Ishikawa (cell line): ENCODE measurements at regions not wholly inside any gene's neighbourhood (a gene's known extent, or its start where the extent isn't known, plus 50 kb on each side); places are given as distances from the start of the nearest gene placed in this dataset.

Experiments used
- CEBPB ChIP-seq: IDR thresholded peaks from 2 replicates; pipeline ENCODE4 v1.6.1; 2012
- CREB1 ChIP-seq: IDR thresholded peaks from 2 replicates; pipeline ENCODE4 v1.6.1; 2012; ENCODE audit warnings: low read depth
- EGR1 ChIP-seq: IDR thresholded peaks from 2 replicates; pipeline ENCODE4 v1.6.1; 2012
- EP300 ChIP-seq: IDR thresholded peaks from 2 replicates; pipeline ENCODE4 v1.6.1; 2012; ENCODE audit warnings: borderline replicate concordance
- FOXM1 ChIP-seq: IDR thresholded peaks from 2 replicates; pipeline ENCODE4 v1.6.1; 2012; ENCODE audit warnings: low read depth, borderline replicate concordance
- NFIC ChIP-seq: IDR thresholded peaks from 2 replicates; pipeline ENCODE4 v1.6.1; 2012
- RAD21 ChIP-seq: IDR thresholded peaks from 2 replicates; pipeline ENCODE4 v1.6.1; 2012; ENCODE audit warnings: low read depth
- TAF1 ChIP-seq: IDR thresholded peaks from 2 replicates; pipeline ENCODE4 v1.6.1; 2012; ENCODE audit warnings: low read depth, mild to moderate bottlenecking
- TCF12 ChIP-seq: IDR thresholded peaks from 2 replicates; pipeline ENCODE4 v1.6.1; 2012; ENCODE audit warnings: low read depth
- TEAD4 ChIP-seq: IDR thresholded peaks from 2 replicates; pipeline ENCODE4 v1.6.1; 2012
- YY1 ChIP-seq: IDR thresholded peaks from 2 replicates; pipeline ENCODE4 v1.6.1; 2012; ENCODE audit warnings: low read depth
- ZBTB7A ChIP-seq: IDR thresholded peaks from 2 replicates; pipeline ENCODE4 v1.6.1; 2012; ENCODE audit warnings: low read depth
- TF ChIP-seq, protein P1 (sequence below): IDR thresholded peaks from 2 replicates; pipeline ENCODE4 v1.6.1; 2012
- TF ChIP-seq, protein P2 (sequence below): IDR thresholded peaks from 2 replicates; pipeline ENCODE4 v1.6.1; 2012; ENCODE audit warnings: low read depth, mild to moderate bottlenecking
- TF ChIP-seq, protein P3 (sequence below): IDR thresholded peaks from 2 replicates; pipeline ENCODE4 v1.6.1; 2012

DNA sequence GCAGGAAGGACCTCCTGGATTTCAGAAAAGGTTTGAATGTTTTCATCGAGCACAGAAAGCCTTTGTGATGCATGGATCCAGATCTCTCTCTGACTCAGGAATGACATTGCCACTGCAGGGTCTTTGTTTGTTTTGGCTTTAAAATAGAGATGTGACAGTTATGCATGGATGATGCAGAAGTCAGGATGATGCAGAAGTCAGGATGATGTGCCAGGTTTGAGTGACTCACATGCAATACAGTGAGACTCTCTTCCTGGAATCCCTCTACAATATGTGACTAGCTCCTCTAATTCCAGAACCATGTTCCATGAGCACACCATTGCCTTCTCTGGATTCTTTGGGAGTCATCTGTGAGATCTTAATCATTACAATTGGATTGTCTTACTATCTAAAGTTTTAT, 177.9 kb upstream of the RAB6C start:
- TF ChIP-seq TAF1 (no peak), EP300 (no peak), TCF12 (no peak), RAD21 (no peak), TEAD4 (no peak), YY1 (no peak), EGR1 (no peak), FOXM1 (no peak), NFIC (no peak), CREB1 (no peak), ZBTB7A (no peak), CEBPB (no peak)
- TF ChIP-seq, protein P1, sequence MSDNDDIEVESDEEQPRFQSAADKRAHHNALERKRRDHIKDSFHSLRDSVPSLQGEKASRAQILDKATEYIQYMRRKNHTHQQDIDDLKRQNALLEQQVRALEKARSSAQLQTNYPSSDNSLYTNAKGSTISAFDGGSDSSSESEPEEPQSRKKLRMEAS: no peak
- TF ChIP-seq, protein P2, sequence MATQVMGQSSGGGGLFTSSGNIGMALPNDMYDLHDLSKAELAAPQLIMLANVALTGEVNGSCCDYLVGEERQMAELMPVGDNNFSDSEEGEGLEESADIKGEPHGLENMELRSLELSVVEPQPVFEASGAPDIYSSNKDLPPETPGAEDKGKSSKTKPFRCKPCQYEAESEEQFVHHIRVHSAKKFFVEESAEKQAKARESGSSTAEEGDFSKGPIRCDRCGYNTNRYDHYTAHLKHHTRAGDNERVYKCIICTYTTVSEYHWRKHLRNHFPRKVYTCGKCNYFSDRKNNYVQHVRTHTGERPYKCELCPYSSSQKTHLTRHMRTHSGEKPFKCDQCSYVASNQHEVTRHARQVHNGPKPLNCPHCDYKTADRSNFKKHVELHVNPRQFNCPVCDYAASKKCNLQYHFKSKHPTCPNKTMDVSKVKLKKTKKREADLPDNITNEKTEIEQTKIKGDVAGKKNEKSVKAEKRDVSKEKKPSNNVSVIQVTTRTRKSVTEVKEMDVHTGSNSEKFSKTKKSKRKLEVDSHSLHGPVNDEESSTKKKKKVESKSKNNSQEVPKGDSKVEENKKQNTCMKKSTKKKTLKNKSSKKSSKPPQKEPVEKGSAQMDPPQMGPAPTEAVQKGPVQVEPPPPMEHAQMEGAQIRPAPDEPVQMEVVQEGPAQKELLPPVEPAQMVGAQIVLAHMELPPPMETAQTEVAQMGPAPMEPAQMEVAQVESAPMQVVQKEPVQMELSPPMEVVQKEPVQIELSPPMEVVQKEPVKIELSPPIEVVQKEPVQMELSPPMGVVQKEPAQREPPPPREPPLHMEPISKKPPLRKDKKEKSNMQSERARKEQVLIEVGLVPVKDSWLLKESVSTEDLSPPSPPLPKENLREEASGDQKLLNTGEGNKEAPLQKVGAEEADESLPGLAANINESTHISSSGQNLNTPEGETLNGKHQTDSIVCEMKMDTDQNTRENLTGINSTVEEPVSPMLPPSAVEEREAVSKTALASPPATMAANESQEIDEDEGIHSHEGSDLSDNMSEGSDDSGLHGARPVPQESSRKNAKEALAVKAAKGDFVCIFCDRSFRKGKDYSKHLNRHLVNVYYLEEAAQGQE: no peak
- TF ChIP-seq, protein P3, sequence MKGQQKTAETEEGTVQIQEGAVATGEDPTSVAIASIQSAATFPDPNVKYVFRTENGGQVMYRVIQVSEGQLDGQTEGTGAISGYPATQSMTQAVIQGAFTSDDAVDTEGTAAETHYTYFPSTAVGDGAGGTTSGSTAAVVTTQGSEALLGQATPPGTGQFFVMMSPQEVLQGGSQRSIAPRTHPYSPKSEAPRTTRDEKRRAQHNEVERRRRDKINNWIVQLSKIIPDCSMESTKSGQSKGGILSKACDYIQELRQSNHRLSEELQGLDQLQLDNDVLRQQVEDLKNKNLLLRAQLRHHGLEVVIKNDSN: no peak

DNA sequence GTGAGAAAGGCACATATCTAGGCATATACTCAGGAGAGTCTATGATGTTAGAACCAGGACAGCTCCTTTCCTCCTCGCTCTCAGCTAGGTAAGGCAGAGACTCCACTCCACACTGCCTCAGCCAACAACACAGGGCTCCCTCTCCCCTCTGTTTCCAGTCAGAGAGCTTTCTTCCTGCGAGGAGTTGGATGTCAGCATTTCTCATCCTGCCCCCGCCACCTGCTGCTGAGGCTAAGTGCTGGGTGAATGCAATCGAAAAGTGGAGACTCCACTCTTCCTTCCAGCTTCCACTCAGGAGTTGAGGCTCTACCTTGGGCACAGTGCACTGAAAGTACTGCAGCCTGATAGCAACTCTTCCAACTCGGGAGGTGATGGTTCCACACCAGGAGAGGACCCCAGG, 177.2 kb upstream of the RAB6C start:
- TF ChIP-seq TEAD4 (no peak), TCF12 (no peak), RAD21 (no peak), FOXM1 (no peak), EGR1 (no peak)

DNA sequence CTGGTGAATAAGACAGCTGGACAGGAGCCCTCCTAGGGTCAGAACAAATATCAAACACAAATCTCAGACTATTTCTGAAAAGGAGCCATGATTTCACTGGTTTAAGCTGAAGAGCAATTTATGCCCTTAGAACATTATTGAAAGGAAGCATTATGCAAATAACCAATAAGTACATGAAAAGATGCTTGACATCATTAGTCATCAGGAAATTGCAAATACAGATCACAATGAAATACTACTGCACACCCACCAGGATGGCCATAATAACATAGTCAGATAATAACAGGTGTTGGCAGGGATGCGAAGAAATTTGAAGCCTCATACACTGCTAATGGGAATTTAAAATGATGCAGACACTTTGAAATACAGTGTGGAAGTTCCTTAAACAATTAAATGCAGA, 176.4 kb upstream of the RAB6C start:
- TF ChIP-seq RAD21 (no peak), CEBPB (no peak), YY1 (no peak), CREB1 (no peak), EGR1 (no peak), ZBTB7A (no peak), EP300 (no peak)
- TF ChIP-seq, protein P3: no peak
- TF ChIP-seq, protein P2: no peak

DNA sequence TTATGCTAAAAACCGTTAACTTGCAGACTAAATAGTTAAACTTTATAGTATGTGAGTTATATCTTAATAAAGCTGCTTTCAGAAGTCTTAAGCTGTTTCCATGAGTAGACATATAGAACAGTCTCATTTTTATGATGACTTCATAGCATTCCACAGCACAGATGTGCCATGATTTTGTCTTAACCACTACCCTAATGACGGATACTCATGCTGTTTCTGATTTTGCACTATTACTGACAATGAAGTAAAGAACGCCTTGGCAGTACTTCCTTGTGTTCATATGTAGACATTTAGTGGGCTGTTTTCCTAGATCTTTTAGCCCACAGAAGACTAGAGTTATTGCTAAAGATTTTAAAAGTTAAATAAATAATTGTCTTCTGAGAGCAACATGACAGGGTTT, 175.6 kb upstream of the RAB6C start:
- TF ChIP-seq CREB1: no peak
- no peak for TF ChIP-seq EGR1
- no peak for TF ChIP-seq NFIC
- no peak for TF ChIP-seq FOXM1
- no peak for TF ChIP-seq CEBPB
- TF ChIP-seq, protein P2: no peak
- TF ChIP-seq, protein P3: no peak
- no peak for TF ChIP-seq TCF12
- no peak for TF ChIP-seq TAF1
- TF ChIP-seq YY1: no peak
- no peak for TF ChIP-seq TEAD4
- no peak for TF ChIP-seq EP300
- TF ChIP-seq ZBTB7A: no peak
- TF ChIP-seq, protein P1: no peak
- TF ChIP-seq RAD21: no peak
